WTC11 (cell line): ENCODE measurements at regions not wholly inside any gene's neighbourhood (a gene's known extent, or its start where the extent isn't known, plus 50 kb on each side); places are given as distances from the start of the nearest gene placed in this dataset.

Experiments used
- ATAC-seq: fragments of 200-7000 bp; cut with Tn5 transposase; 2 replicates; pipeline ENCODE4 v1.10.0; 2021; ENCODE audit warnings: mild to moderate bottlenecking, moderate library complexity
- CTCF ChIA-PET: fragments of 300-600 bp; sonication (Branson Sonifier 250); formaldehyde crosslinking; loops from one replicate; lab custom pipeline; 2021; ENCODE audit warnings: antibody characterized with exemption; lab: Charles Lee
- POLR2A ChIA-PET: fragments of 350-600 bp; sonication (Branson Sonifier 250); formaldehyde crosslinking; loops from one replicate; lab custom pipeline; 2021; ENCODE audit warnings: antibody characterized with exemption; lab: Charles Lee
- DNase-seq: peaks from one replicate; pipeline ENCODE4 v3.0.0; 2021; ENCODE audit warnings: low spot score
- H3K27ac Mint-ChIP-seq: 2 replicates; pipeline ENCODE4 v1.8.0; 2021; ENCODE audit warnings: mixed read lengths
- H3K27me3 Mint-ChIP-seq: 2 replicates; pipeline ENCODE4 v1.8.0; 2021; ENCODE audit warnings: low read depth, mild to moderate bottlenecking, moderate library complexity, mixed read lengths
- H3K36me3 Mint-ChIP-seq: 2 replicates; pipeline ENCODE4 v1.8.0; 2021; ENCODE audit warnings: mixed read lengths
- H3K4me1 Mint-ChIP-seq: 2 replicates; pipeline ENCODE4 v1.8.0; 2022; ENCODE audit warnings: mixed read lengths
- H3K4me3 Mint-ChIP-seq: 2 replicates; pipeline ENCODE4 v1.8.0; 2021; ENCODE audit warnings: mild to moderate bottlenecking, moderate library complexity, mixed read lengths
- H3K9me3 Mint-ChIP-seq: 2 replicates; pipeline ENCODE4 v1.8.0; 2021; ENCODE audit warnings: mixed read lengths
- ARID4B ChIP-seq: sonication (generic); formaldehyde crosslinking; IDR thresholded peaks from 2 replicates; pipeline ENCODE4 v1.8.0; 2023; ENCODE audit warnings: missing genetic modification reagents, mild to moderate bottlenecking, borderline replicate concordance
- CBFB ChIP-seq: sonication (generic); formaldehyde crosslinking; IDR thresholded peaks from 2 replicates; pipeline ENCODE4 v1.8.1; 2022; ENCODE audit warnings: mild to moderate bottlenecking, low read depth, missing genetic modification reagents
- ESRRA ChIP-seq: sonication (generic); formaldehyde crosslinking; IDR thresholded peaks from 2 replicates; pipeline ENCODE4 v1.8.1; 2022; ENCODE audit warnings: mild to moderate bottlenecking, missing genetic modification reagents, borderline replicate concordance
- HMGA2 ChIP-seq: fragments of 250-450 bp; sonication (Bioruptor Pico); IDR thresholded peaks from 2 replicates; pipeline ENCODE4 v1.4.0; 2021; ENCODE audit warnings: mild to moderate bottlenecking, moderate library complexity
- IRF2 ChIP-seq: sonication (generic); formaldehyde crosslinking; IDR thresholded peaks from 2 replicates; pipeline ENCODE4 v1.8.0; 2022; ENCODE audit warnings: low read depth, missing genetic modification reagents, borderline replicate concordance
- KAT7 ChIP-seq: sonication (generic); formaldehyde crosslinking; IDR thresholded peaks from 2 replicates; pipeline ENCODE4 v1.8.1; 2023; ENCODE audit warnings: missing genetic modification reagents, mild to moderate bottlenecking, borderline replicate concordance
- MYBL2 ChIP-seq: sonication (generic); formaldehyde crosslinking; IDR thresholded peaks from 2 replicates; pipeline ENCODE4 v1.8.1; 2023; ENCODE audit warnings: mild to moderate bottlenecking, moderate library complexity, missing genetic modification reagents
- NFATC4 ChIP-seq: fragments of 250-450 bp; sonication (Bioruptor Pico); IDR thresholded peaks from 2 replicates; pipeline ENCODE4 v1.9.0; 2021; ENCODE audit warnings: mild to moderate bottlenecking
- PREB ChIP-seq: sonication (generic); formaldehyde crosslinking; IDR thresholded peaks from 2 replicates; pipeline ENCODE4 v1.8.1; 2022; ENCODE audit warnings: mild to moderate bottlenecking, missing genetic modification reagents, moderate library complexity, borderline replicate concordance
- SMAD4 ChIP-seq: sonication (generic); formaldehyde crosslinking; IDR thresholded peaks from 2 replicates; pipeline ENCODE4 v1.8.0; 2022; ENCODE audit warnings: mild to moderate bottlenecking, missing genetic modification reagents
- SOX15 ChIP-seq: fragments of 250-450 bp; sonication (Bioruptor Pico); IDR thresholded peaks from 2 replicates; pipeline ENCODE4 v1.9.0; 2021; ENCODE audit warnings: mild to moderate bottlenecking
- TCF7 ChIP-seq: sonication (generic); formaldehyde crosslinking; IDR thresholded peaks from 2 replicates; pipeline ENCODE4 v1.8.0; 2022; ENCODE audit warnings: mild to moderate bottlenecking, low read depth, missing genetic modification reagents, moderate library complexity
- ZNF138 ChIP-seq: sonication (generic); formaldehyde crosslinking; conservative IDR thresholded peaks from 2 replicates; pipeline ENCODE4 v1.8.1; 2022; ENCODE audit warnings: mild to moderate bottlenecking, moderate library complexity, missing genetic modification reagents
- ZNF232 ChIP-seq: sonication (generic); formaldehyde crosslinking; IDR thresholded peaks from 2 replicates; pipeline ENCODE4 v1.8.0; 2022; ENCODE audit warnings: mild to moderate bottlenecking, missing genetic modification reagents
- ZNF416 ChIP-seq: fragments of 250-450 bp; sonication (Bioruptor Pico); IDR thresholded peaks from 2 replicates; pipeline ENCODE4 v1.9.0; 2021; ENCODE audit warnings: mild to moderate bottlenecking, inconsistent platforms
- ZNF532 ChIP-seq: fragments of 250-450 bp; sonication (Bioruptor Pico); IDR thresholded peaks from 2 replicates; pipeline ENCODE4 v1.9.0; 2021; ENCODE audit warnings: mild to moderate bottlenecking, borderline replicate concordance
- TF ChIP-seq, protein P1 (sequence below): fragments of 200-600 bp; IDR thresholded peaks from 2 replicates; pipeline ENCODE4 v1.8.0; 2022; ENCODE audit warnings: antibody characterized with exemption
- TF ChIP-seq, protein P2 (sequence below): sonication (generic); formaldehyde crosslinking; IDR thresholded peaks from 2 replicates; pipeline ENCODE4 v1.8.0; 2022; ENCODE audit warnings: mild to moderate bottlenecking, missing genetic modification reagents
- TF ChIP-seq, protein P3 (sequence below): sonication (generic); formaldehyde crosslinking; IDR thresholded peaks from 2 replicates; pipeline ENCODE4 v1.8.1; 2023; ENCODE audit warnings: mild to moderate bottlenecking, missing genetic modification reagents, moderate library complexity

- Mint-ChIP-seq H3K36me3 (no peaks in the 10 kb centered on the region), H3K4me3 (no peak overlapping the region), H3K27me3 (no peaks in the 10 kb centered on the region), H3K9me3 (peaks cover 6% of the 10 kb centered on the region; the same call in 1 of the 2 replicates), H3K4me1 (peaks cover 2% of the 10 kb centered on the region), H3K27ac (no peak overlapping the region)
- ATAC-seq (no peak), DNase-seq (no peak)
- CTCF ChIA-PET = no interaction called here
- TF ChIP-seq, protein P1, sequence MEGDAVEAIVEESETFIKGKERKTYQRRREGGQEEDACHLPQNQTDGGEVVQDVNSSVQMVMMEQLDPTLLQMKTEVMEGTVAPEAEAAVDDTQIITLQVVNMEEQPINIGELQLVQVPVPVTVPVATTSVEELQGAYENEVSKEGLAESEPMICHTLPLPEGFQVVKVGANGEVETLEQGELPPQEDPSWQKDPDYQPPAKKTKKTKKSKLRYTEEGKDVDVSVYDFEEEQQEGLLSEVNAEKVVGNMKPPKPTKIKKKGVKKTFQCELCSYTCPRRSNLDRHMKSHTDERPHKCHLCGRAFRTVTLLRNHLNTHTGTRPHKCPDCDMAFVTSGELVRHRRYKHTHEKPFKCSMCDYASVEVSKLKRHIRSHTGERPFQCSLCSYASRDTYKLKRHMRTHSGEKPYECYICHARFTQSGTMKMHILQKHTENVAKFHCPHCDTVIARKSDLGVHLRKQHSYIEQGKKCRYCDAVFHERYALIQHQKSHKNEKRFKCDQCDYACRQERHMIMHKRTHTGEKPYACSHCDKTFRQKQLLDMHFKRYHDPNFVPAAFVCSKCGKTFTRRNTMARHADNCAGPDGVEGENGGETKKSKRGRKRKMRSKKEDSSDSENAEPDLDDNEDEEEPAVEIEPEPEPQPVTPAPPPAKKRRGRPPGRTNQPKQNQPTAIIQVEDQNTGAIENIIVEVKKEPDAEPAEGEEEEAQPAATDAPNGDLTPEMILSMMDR = no peak
- TF ChIP-seq, protein P2, sequence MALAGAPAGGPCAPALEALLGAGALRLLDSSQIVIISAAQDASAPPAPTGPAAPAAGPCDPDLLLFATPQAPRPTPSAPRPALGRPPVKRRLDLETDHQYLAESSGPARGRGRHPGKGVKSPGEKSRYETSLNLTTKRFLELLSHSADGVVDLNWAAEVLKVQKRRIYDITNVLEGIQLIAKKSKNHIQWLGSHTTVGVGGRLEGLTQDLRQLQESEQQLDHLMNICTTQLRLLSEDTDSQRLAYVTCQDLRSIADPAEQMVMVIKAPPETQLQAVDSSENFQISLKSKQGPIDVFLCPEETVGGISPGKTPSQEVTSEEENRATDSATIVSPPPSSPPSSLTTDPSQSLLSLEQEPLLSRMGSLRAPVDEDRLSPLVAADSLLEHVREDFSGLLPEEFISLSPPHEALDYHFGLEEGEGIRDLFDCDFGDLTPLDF (CRISPR knock-in tag) = no peak
- TF ChIP-seq IRF2 = no peak
- no peak for TF ChIP-seq ZNF532 (CRISPR knock-in tag)
- no peak for TF ChIP-seq KAT7
- TF ChIP-seq CBFB (CRISPR knock-in tag) = no peak
- TF ChIP-seq ZNF138 = no peak
- no peak for TF ChIP-seq HMGA2 (CRISPR knock-in tag)
- no peak for TF ChIP-seq SOX15 (CRISPR knock-in tag)
- no peak for TF ChIP-seq ZNF416 (CRISPR knock-in tag)
- TF ChIP-seq ESRRA (CRISPR knock-in tag) = no peak
- TF ChIP-seq NFATC4 (CRISPR knock-in tag) = no peak
- TF ChIP-seq, protein P3, sequence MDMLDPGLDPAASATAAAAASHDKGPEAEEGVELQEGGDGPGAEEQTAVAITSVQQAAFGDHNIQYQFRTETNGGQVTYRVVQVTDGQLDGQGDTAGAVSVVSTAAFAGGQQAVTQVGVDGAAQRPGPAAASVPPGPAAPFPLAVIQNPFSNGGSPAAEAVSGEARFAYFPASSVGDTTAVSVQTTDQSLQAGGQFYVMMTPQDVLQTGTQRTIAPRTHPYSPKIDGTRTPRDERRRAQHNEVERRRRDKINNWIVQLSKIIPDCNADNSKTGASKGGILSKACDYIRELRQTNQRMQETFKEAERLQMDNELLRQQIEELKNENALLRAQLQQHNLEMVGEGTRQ (CRISPR knock-in tag) = no peak
- TF ChIP-seq PREB = no peak
- TF ChIP-seq ZNF232 = no peak
- TF ChIP-seq TCF7 (CRISPR knock-in tag) = no peak
- TF ChIP-seq MYBL2 (CRISPR knock-in tag) = no peak
- TF ChIP-seq ARID4B (CRISPR knock-in tag) = no peak
- TF ChIP-seq SMAD4 = no peak
- POLR2A ChIA-PET = no interaction called here
Observed at GRCh38 chr4:129978315-129978714, 882.4 kb downstream of the C4orf33 start.
